HG03139 (cell line): ENCODE measurements at regions not wholly inside any gene's neighbourhood (a gene's known extent, or its start where the extent isn't known, plus 50 kb on each side); places are given as distances from the start of the nearest gene placed in this dataset.
"Not testable (repeated sequence)": the region's sequence is repeated elsewhere in the genome, so short reads cannot be mapped to it uniquely, and the experiment has no call there.

ENCODE experiments used
- ATAC-seq: cut with Tn5 transposase; IDR thresholded peaks from one replicate; pipeline ENCODE4 v1.9.1; 2021; ENCODE audit not compliant: unreplicated experiment

DNA sequence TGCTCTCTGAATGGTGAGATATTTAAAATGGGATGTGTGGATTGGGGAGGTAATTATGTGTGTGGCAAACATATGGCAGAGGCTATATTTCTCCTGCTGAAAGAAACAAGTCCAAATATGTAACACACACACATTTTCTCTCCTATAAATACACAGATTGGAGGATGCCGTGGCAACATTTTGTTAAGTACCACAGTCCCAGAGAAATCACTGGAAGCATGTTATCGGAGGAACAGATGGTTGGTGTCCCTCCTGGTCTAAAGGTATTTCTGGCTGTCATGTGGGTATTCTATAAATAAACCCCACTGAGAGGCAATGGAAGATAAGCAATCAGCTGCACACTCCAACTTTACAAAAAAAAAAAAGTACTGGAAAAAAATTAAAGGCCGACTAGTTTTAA, 528.3 kb upstream of the BOD1L1 start:
- ATAC-seq = no peak

DNA sequence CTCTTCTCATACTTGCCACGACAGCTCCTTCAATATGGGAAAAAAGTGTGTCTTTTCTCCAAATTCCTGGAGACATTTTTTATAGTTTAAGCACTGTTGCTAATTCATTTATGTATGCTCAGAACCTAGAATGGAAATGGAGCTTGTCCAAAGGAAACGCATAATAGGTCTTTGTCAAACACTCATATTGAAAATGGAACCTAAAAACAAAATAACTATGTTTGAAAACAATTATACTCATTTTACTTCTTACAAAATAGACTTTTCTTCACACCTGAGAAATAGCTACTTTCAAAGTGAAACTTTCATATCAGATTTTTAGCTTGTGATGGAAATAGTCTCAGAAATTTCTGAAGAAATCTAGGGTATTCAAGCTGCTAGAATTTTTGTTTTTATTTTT, 529.7 kb upstream of the BOD1L1 start:
- ATAC-seq = peak; percentile 38

GRCh38 chr4:14165222-14165920, 537.8 kb upstream of the BOD1L1 start:
- peak; percentile 98 for ATAC-seq

DNA sequence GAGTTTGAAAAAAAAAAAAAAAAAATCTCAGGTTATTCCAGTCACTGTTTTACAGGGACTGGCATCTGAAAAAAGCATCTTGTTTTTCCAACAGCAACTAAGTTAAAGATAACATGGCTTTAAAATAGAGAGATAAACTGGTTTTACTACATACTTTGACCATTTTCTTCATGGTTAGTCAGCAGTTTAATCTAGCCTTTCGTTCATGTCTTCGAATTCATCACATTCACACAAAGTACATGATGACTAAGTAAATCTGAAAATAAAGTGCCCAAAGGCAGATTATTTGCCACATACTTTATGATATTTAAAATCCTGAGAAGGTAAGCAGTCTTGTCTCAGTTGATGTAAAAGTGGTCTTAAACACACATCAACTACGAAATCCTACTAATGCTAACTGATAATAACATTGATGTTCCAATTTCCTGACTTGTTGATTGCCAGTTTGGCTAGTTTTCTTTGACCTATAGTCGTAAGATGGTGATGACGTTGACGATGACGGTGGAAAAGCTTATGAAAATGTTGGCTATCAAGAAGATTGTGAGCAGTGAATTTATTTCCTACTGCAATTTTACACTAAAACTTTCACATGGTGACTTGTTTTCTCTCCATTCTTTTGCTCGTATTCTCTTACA, 540.5 kb upstream of the BOD1L1 start:
- no peak for ATAC-seq

- no peak for ATAC-seq
Measured at GRCh38 chr4:14168919-14169318, 541.4 kb upstream of the BOD1L1 start.

DNA sequence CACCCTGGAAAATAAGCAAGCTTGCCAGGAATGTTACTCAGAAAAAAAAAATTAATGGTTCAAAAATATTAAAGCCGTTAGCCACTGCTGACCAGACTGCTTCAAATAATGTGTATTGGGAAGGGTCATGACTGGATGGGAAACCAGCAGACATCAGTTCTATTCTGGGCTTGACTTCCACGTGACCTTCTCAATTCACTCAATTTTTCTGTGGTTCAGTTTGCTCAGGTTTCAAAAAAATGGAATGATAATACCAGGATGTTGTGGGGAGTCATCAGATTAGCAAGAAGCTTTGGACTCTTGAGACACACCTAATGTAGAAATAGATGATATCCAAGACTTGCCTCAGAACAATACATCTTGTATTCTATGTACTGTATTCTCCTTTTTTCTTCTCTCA, 541.9 kb upstream of the BOD1L1 start:
- ATAC-seq = no peak

GRCh38 chr4:14169940-14170339, 542.4 kb upstream of the BOD1L1 start:
- ATAC-seq = not testable (repeated sequence)

DNA sequence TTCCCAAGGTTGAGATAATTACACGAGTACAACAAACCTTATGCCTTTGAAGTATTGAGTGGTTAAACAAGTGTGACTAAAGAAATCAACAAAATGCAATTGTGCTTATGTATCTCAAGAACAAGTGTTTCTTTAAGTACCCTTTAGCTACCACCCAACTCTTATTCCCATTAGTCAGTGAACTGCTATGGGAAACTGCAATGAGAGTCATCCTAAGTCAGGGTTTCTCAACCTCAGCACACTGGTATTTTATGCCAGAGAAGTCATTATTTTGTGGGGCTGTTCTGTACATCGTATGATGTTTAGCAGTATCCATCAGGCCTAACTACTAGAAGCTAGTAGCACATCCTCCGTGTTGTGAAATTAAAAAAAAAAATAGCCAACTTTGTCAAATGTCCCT, 549.1 kb upstream of the BOD1L1 start:
- ATAC-seq = no peak

DNA sequence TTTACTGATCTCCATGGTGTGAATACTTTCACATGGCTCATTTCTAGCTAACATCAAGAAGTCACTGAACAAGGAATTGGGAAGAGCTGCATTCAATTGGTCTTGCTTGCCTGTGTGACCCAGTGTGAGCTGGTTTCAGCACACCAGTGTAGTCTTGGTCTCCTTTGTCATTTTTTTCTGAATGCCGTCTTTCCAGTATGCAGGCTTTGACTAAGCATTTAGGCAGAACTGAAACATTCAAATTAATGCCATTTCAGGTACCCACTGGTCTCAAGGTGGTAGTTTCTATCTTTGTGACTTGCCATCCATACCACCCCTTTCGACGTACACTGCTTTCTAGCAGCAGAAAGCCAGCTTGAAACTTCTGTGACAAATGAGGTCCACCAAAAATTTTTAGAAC, 550.5 kb upstream of the BOD1L1 start:
- peak; percentile 83 for ATAC-seq

DNA sequence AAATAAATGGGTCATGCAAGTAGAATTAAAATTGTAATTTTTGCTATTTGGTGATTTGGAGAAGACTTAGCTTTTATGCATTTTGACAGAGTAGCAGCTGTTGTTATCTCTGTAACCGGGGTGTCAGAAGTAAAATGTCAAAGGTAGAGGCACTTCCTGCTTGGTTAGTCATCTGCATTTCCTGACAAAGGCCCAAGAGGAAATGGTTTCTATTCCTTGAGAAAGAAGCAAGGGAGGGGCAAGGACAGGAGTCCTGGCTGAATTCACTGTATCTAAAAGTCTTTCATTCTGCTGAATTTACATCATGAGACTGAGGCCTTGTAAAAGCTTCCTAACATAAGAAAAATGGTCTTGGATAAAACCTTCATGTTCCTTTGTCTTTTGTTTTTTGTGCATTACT, 550.9 kb upstream of the BOD1L1 start:
- peak; percentile 73 for ATAC-seq

GRCh38 chr4:14180166-14180565, 552.6 kb upstream of the BOD1L1 start:
- ATAC-seq = no peak

- ATAC-seq = no peak
Measured at GRCh38 chr4:14180983-14181601, 553.6 kb upstream of the BOD1L1 start.

DNA sequence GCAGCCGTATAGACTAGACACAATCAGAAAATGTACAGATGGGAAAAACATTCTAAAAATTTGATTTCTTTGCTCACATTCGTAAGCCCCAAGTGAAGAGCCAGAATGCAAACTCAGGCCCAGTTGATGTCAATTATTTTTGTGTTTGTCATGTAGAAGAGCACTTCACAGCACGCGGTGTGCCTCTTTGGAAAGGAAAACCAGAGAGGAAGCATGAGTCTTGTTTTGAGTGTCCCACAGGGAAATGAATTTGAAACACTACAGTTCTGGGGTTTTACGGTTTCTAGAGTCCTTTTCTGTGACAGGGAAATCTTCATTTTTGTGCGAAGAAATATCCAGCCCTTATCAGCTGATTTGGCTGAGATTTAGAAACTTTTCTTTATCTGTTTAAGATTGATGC, 554.6 kb upstream of the BOD1L1 start:
- ATAC-seq = no peak

- no peak for ATAC-seq
Measured at GRCh38 chr4:14184265-14184664, 556.7 kb upstream of the BOD1L1 start.

GRCh38 chr4:14184767-14185166, 557.2 kb upstream of the BOD1L1 start:
- no peak for ATAC-seq

- no peak for ATAC-seq
Measured at GRCh38 chr4:14188214-14188613, 560.7 kb upstream of the BOD1L1 start.

GRCh38 chr4:14193601-14194000, 566.1 kb upstream of the BOD1L1 start:
- ATAC-seq = no peak

DNA sequence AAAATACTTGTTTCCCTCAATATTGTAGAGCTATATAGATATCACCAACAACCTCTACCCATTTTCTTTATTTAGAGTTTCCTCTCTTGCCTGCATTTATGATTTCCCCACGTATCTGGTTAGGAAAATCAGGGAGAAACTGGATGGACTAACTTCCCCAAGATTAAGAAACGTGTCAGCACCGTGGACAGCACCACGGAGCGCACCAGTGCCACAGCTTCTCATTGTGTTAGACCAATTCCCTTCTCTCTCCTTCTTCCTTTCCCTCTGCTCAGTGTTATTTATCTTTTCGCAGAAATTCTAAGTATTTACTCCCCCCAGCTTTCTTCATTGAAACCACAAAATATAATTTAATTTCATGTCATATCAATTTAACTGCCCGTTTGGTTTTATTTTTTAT, 568.6 kb upstream of the BOD1L1 start:
- no peak for ATAC-seq

DNA sequence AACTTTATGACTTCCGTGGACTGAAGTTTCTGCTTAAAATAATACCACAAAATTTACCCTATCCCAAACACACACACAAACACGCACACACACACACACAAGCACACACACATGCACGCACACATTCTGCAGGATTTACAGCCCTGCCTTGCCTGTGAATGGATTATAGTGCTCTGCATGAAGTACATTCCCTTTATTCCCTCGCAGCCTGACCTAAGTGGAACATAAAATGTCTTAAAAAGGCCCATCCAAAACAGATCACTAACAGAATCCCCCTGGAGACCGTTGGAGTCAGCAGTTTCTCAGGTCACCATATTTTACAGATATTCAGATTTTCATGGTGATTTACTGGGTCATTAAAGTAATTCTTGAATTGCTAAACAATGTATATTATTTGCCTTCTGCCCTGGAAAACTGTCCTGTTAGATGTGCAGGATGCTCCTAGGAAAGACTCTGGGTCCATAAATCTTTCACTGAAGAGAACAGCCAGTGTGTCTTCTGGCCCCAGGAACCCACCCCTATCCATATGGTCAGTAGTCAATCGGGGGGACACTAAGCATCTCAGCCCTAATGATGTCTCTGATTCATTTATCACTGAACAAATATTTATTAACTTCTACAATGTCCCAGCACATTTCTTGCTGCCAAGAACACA, 587.7 kb upstream of the BOD1L1 start:
- no peak for ATAC-seq

- no peak for ATAC-seq
Measured at GRCh38 chr4:14217401-14217800, 589.9 kb upstream of the BOD1L1 start.

DNA sequence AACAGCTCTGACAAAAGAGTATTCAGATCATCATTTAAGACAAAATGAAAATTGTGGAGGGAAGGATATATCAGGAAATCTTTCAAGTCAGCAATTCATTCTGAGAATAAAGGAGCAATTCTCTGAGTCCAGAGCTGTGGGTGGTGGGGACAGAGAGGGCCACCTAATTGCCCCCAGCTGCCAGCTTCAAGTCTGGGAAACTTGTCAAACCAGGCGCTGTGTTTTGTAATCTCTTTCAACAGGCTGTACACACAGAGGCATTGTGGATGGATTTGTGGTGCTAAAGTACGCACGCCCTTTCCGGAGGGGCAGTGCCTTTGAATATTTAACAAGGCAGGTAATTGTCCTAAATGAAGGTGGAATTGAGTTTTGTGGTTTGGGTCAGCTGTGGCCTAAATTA, 591.1 kb upstream of the BOD1L1 start:
- no peak for ATAC-seq

- ATAC-seq = no peak
Measured at GRCh38 chr4:14221176-14221575, 593.7 kb upstream of the BOD1L1 start.
